GM18502 (cell line): ENCODE measurements at regions not wholly inside any gene's neighbourhood (a gene's known extent, or its start where the extent isn't known, plus 50 kb on each side); places are given as distances from the start of the nearest gene placed in this dataset.
"Not testable (repeated sequence)": the region's sequence is repeated elsewhere in the genome, so short reads cannot be mapped to it uniquely, and the experiment has no call there.

Experiments used
- ATAC-seq: cut with Tn5 transposase; IDR thresholded peaks from one replicate; pipeline ENCODE4 v1.9.1; 2021; ENCODE audit warnings: mild to moderate bottlenecking; ENCODE audit not compliant: unreplicated experiment, poor library complexity

- ATAC-seq, result not testable (repeated sequence)
Measured at GRCh38 chrX:3829041-3829531, 115.6 kb upstream of the PRKX start.

GRCh38 chrX:3828378-3829040, 115.1 kb upstream of the PRKX start:
- not testable (repeated sequence) for ATAC-seq

- ATAC-seq, result peak; percentile 64
Measured at GRCh38 chrX:3824008-3824407, 110.6 kb upstream of the PRKX start.

GRCh38 chrX:3820167-3820566, 106.7 kb upstream of the PRKX start:
- no peak for ATAC-seq

GRCh38 chrX:3817480-3817879, 104.0 kb upstream of the PRKX start:
- ATAC-seq, result not testable (repeated sequence)

- peak; percentile 11 for ATAC-seq
Measured at GRCh38 chrX:3815896-3816664, 102.6 kb upstream of the PRKX start.

GRCh38 chrX:3811331-3812311, 98.2 kb upstream of the PRKX start:
- peak; percentile 23 for ATAC-seq

- ATAC-seq, result no peak
Measured at GRCh38 chrX:3807906-3808305, 94.5 kb upstream of the PRKX start.

GRCh38 chrX:3806630-3807029, 93.2 kb upstream of the PRKX start:
- no peak for ATAC-seq

GRCh38 chrX:3803713-3804112, 90.3 kb upstream of the PRKX start:
- no peak for ATAC-seq

GRCh38 chrX:3803305-3803704, 89.9 kb upstream of the PRKX start:
- no peak for ATAC-seq

- not testable (repeated sequence) for ATAC-seq
Measured at GRCh38 chrX:3795411-3795810, 82.0 kb upstream of the PRKX start.

GRCh38 chrX:3791449-3791848, 78.0 kb upstream of the PRKX start:
- no peak for ATAC-seq

GRCh38 chrX:3788494-3789233, 75.2 kb upstream of the PRKX start:
- ATAC-seq, result no peak

- no peak for ATAC-seq
Measured at GRCh38 chrX:3787856-3788255, 74.4 kb upstream of the PRKX start.

- ATAC-seq, result not testable (repeated sequence)
Measured at GRCh38 chrX:3785822-3786221, 72.4 kb upstream of the PRKX start.

GRCh38 chrX:3780564-3780963, 67.1 kb upstream of the PRKX start:
- ATAC-seq, result no peak

- no peak for ATAC-seq
Measured at GRCh38 chrX:3779546-3779945, 66.1 kb upstream of the PRKX start.

GRCh38 chrX:3777416-3777815, 64.0 kb upstream of the PRKX start:
- ATAC-seq, result no peak

- ATAC-seq, result no peak
Measured at GRCh38 chrX:3771766-3772165, 58.3 kb upstream of the PRKX start.
